Endothelial cell of umbilical vein (primary cell): ENCODE measurements at regions not wholly inside any gene's neighbourhood (a gene's known extent, or its start where the extent isn't known, plus 50 kb on each side); places are given as distances from the start of the nearest gene placed in this dataset.

Experiments used
- BruUV-seq: library from RNA; stranded (reverse); fragments of 400-500 nt; replicated peaks from 2 replicates; lab custom pipeline; 2021; lab: Mats Ljungman, UMichigan
- CTCF ChIA-PET: fragments of 300-600, 350-600 bp; sonication (Branson Sonifier 250); formaldehyde crosslinking; loops from one replicate; lab custom pipeline; 2021; ENCODE audit warnings: antibody characterized with exemption, inconsistent platforms; lab: Charles Lee
- POLR2A ChIA-PET: fragments of 300-600, 350-600 bp; sonication (Branson Sonifier 250); formaldehyde crosslinking; loops from one replicate; lab custom pipeline; 2021; ENCODE audit warnings: antibody characterized with exemption, inconsistent platforms; lab: Charles Lee
- DNase-seq: peaks from one replicate; pipeline ENCODE4 v3.0.0-alpha.2; 2011; ENCODE audit warnings: low read depth, low spot score
- FAIRE-seq: peaks from 2 replicates; lab custom pipeline; 2011; peaks lifted over from hg19 to GRCh38; lab: Jason Lieb, UNC
- H2AFZ ChIP-seq: 2 replicates; pipeline ENCODE4 v1.6.0; 2012; ENCODE audit warnings: low read depth, low read length, control low read depth, inconsistent platforms
- H3K27ac ChIP-seq: 2 replicates; pipeline ENCODE4 v1.5.1; 2011; ENCODE audit warnings: low read depth, mild to moderate bottlenecking, control low read depth, low read length, moderate library complexity; ENCODE audit not compliant: insufficient read depth
- H3K27me3 ChIP-seq, 2 experiments: 2 replicates each; pipeline versions ENCODE4 v1.6.0 to v1.6.1; 2011; ENCODE audit warnings: low read length in 2 of 2, mixed read lengths in 1 of 2; ENCODE audit not compliant: control insufficient read depth in 2 of 2, insufficient read depth in 2 of 2
- H3K36me3 ChIP-seq, 2 experiments: 2 replicates in 1 of 2; 3 replicates in 1 of 2; pipeline ENCODE4 v1.5.1; 2011; ENCODE audit warnings: low read length in 2 of 2, mild to moderate bottlenecking in 1 of 2, moderate library complexity in 1 of 2; ENCODE audit not compliant: control insufficient read depth in 2 of 2, insufficient read depth in 2 of 2; ENCODE audit errors: extremely low read depth in 1 of 2
- H3K4me1 ChIP-seq: 3 replicates; pipeline ENCODE4 v1.5.1; 2011; ENCODE audit warnings: mild to moderate bottlenecking, low read length; ENCODE audit not compliant: control insufficient read depth, insufficient read depth; ENCODE audit errors: extremely low read depth
- H3K4me2 ChIP-seq: 2 replicates; pipeline ENCODE4 v1.6.1; 2011; ENCODE audit warnings: low read length, control low read depth, mixed read lengths; ENCODE audit not compliant: insufficient read depth
- H3K4me3 ChIP-seq, 3 experiments: fragments of 200-600 bp in 1 of 3; sonication (generic), shearing (Covaris generic) in 1 of 3; replicated peaks in 1 of 3; 2 replicates each; pipeline ENCODE4 v1.5.1; 2011 to 2016; ENCODE audit warnings: control low read depth in 3 of 3, low read length in 3 of 3, mild to moderate bottlenecking in 2 of 3, inconsistent platforms in 1 of 3, low read depth in 1 of 3, moderate library complexity in 1 of 3; ENCODE audit not compliant: insufficient read depth in 1 of 3
- H3K79me2 ChIP-seq: 2 replicates; pipeline ENCODE4 v1.6.0; 2012; ENCODE audit warnings: low read length, inconsistent platforms; ENCODE audit not compliant: control insufficient read depth, insufficient read depth
- H3K9ac ChIP-seq: replicated peaks from 2 replicates; pipeline ENCODE3; 2011; ENCODE audit warnings: low read length, control low read depth; ENCODE audit not compliant: insufficient read depth; ENCODE audit errors: extremely low read depth
- H3K9me1 ChIP-seq: replicated peaks from 3 replicates; pipeline ENCODE4 v1.6.0; 2011; ENCODE audit warnings: mild to moderate bottlenecking, low read length; ENCODE audit not compliant: control insufficient read depth, insufficient read depth; ENCODE audit errors: extremely low read depth
- H3K9me3 ChIP-seq: replicated peaks from 2 replicates; pipeline ENCODE4 v1.5.1; 2012; ENCODE audit warnings: low read length, inconsistent platforms; ENCODE audit not compliant: control insufficient read depth, insufficient read depth
- H4K20me1 ChIP-seq: replicated peaks from 2 replicates; pipeline ENCODE3; 2011; ENCODE audit warnings: mild to moderate bottlenecking, low read length; ENCODE audit not compliant: control insufficient read depth, insufficient read depth; ENCODE audit errors: extremely low read depth
- EZH2 ChIP-seq: IDR thresholded peaks from 2 replicates; pipeline ENCODE4 v1.6.1; 2012; ENCODE audit warnings: borderline replicate concordance, low read depth, mild to moderate bottlenecking, moderate library complexity, low read length, inconsistent platforms; ENCODE audit not compliant: severe bottlenecking
- FOS ChIP-seq: IDR thresholded peaks from 2 replicates; pipeline ENCODE4 v1.6.1; 2011; ENCODE audit warnings: mild to moderate bottlenecking, low read length, moderate library complexity, borderline replicate concordance; ENCODE audit not compliant: insufficient read depth
- GATA2 ChIP-seq: IDR thresholded peaks from 2 replicates; pipeline ENCODE4 v1.7.0; 2011; ENCODE audit warnings: low read depth, mild to moderate bottlenecking, moderate library complexity, mixed read lengths, low read length; ENCODE audit not compliant: insufficient read length, insufficient read depth
- JUN ChIP-seq: IDR thresholded peaks from 2 replicates; pipeline ENCODE4 v1.6.1; 2011; ENCODE audit warnings: borderline replicate concordance, low read depth; ENCODE audit not compliant: insufficient read length, insufficient read depth
- MYC ChIP-seq: IDR thresholded peaks from one replicate; pipeline ENCODE4 v1.6.1; 2011; ENCODE audit warnings: mild to moderate bottlenecking, low read depth, low read length
- POLR2A ChIP-seq: IDR thresholded peaks from 2 replicates; pipeline ENCODE4 v1.6.1; 2012; ENCODE audit warnings: low read depth, mild to moderate bottlenecking, control low read depth, low read length
- POLR2AphosphoS5 ChIP-seq: IDR thresholded peaks from 2 replicates; pipeline ENCODE4 v1.6.1; 2012; ENCODE audit warnings: low read depth, mild to moderate bottlenecking, control low read depth, low read length, moderate library complexity; ENCODE audit not compliant: insufficient read depth
- dilution Hi-C: fragments of 300-500 bp; cut with MboI; formaldehyde crosslinking; loops from one replicate; pipeline ENCODE4 v1.15.0; 2019; ENCODE audit warnings: low sequenced_read_pairs; ENCODE audit not compliant: extremely low pct_ligation_motif_present
- intact Hi-C: fragments of 100-400 bp; cut with micrococcal nuclease; formaldehyde crosslinking; loops from one replicate; pipeline ENCODE4 v1.10.0; 2022
- TF ChIP-seq, protein P1 (sequence below), 2 donors: IDR thresholded peaks; 1 replicate in 1 of 2; 2 replicates in 1 of 2; pipeline ENCODE4 v1.5.1; 2011; ENCODE audit warnings: low read length in 2 of 2, mild to moderate bottlenecking in 2 of 2, moderate library complexity in 2 of 2, control low read depth in 1 of 2, inconsistent platforms in 1 of 2, low read depth in 1 of 2; ENCODE audit not compliant: insufficient read depth in 1 of 2; ENCODE audit errors: extremely low read depth in 1 of 2
- TF ChIP-seq, protein P2 (sequence below): IDR thresholded peaks from 2 replicates; pipeline ENCODE4 v1.6.1; 2011; ENCODE audit not compliant: insufficient read depth, insufficient read length

DNA sequence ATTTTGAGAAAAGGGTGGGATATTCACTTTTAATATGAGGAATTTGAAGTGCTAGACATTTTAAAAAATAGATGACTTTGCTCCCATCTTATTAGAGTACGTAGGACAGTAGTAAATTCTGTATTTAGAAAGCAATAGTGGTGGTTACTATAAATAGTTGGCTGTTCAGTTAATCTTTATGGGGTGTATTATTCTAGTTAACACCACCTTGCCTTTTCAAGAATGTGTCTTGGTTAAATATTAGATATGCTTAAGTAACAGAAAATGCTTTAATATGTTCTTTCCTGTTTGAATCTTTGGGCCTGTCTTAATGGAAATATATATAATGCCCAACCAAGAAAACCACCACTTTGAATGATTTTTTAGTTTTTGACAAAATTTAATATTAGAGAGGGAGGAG is 608.7 kb upstream of the FAM174A start:
- ChIA-PET CTCF (no interaction called here), POLR2A (no interaction called here)
- intact Hi-C loops: no loop called here

DNA sequence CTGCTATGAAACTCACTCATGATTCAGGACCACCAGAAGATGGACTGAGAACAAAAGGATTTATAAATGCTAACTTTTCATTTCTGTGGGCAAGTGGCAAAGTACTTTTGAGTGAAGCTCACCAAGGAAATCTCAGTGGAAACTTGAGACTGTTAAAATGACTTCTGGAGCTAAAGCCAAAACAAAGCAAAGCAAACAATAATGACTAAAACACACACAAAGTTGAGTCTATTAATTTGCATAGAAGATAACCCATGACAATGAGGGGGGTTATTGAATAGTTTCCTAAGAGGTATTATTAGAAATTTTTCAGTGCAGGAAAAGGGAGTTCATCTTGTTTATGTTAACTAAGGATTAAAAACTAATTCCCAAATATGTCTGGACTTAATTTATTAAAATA is 612.8 kb upstream of the FAM174A start:
- dilution Hi-C loops (no loop called here), intact Hi-C loops (no loop called here)
- FAIRE-seq (no peak), DNase-seq (no peak)
- no TSS peak for BruUV-seq
- ChIA-PET CTCF (interaction anchor here (1.1 kb wide), 1 partner anchor 36 kb away, joined by 3 read pairs; no protein-coding TSS in a partner anchor), POLR2A (no interaction called here)
- H4K20me1 ChIP-seq: no peaks in the 10 kb centered on the region
- H3K9ac ChIP-seq: no peak overlapping the region
- no peaks in the 10 kb centered on the region for H3K9me1 ChIP-seq
- no peaks in the 10 kb centered on the region for H3K36me3 ChIP-seq
- H3K9me3 ChIP-seq: no peaks in the 10 kb centered on the region
- no peaks in the 10 kb centered on the region for H3K79me2 ChIP-seq
- no peak overlapping the region for H3K4me3 ChIP-seq
- H3K4me1 ChIP-seq: no peaks in the 10 kb centered on the region
- no peak overlapping the region for H3K27ac ChIP-seq
- no peak overlapping the region for H3K4me2 ChIP-seq
- H2AFZ ChIP-seq: no peak overlapping the region
- H3K27me3 ChIP-seq: no peaks in the 10 kb centered on the region
- TF ChIP-seq, protein P1, sequence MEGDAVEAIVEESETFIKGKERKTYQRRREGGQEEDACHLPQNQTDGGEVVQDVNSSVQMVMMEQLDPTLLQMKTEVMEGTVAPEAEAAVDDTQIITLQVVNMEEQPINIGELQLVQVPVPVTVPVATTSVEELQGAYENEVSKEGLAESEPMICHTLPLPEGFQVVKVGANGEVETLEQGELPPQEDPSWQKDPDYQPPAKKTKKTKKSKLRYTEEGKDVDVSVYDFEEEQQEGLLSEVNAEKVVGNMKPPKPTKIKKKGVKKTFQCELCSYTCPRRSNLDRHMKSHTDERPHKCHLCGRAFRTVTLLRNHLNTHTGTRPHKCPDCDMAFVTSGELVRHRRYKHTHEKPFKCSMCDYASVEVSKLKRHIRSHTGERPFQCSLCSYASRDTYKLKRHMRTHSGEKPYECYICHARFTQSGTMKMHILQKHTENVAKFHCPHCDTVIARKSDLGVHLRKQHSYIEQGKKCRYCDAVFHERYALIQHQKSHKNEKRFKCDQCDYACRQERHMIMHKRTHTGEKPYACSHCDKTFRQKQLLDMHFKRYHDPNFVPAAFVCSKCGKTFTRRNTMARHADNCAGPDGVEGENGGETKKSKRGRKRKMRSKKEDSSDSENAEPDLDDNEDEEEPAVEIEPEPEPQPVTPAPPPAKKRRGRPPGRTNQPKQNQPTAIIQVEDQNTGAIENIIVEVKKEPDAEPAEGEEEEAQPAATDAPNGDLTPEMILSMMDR (IDR thresholded peaks at IDR 0.05; ENCODE audit: extremely low read depth in 1 of 2, insufficient read depth in 1 of 2, low read depth in 1 of 2, low read length in 2 of 2): no peak
- no peak for TF ChIP-seq POLR2A
- TF ChIP-seq JUN: no peak
- TF ChIP-seq MYC: no peak
- TF ChIP-seq GATA2: no peak
- TF ChIP-seq, protein P2, sequence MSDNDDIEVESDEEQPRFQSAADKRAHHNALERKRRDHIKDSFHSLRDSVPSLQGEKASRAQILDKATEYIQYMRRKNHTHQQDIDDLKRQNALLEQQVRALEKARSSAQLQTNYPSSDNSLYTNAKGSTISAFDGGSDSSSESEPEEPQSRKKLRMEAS: no peak
- no peak for TF ChIP-seq POLR2AphosphoS5
- no peak for TF ChIP-seq FOS
- no peak for TF ChIP-seq EZH2

More for the DNA sequence above, 608.7 kb upstream of the FAM174A start:
- Histone ChIP-seq H3K4me1 (no peaks in the 10 kb centered on the region), H3K9me1 (no peaks in the 10 kb centered on the region), H3K36me3 (no peaks in the 10 kb centered on the region), H3K9ac (no peak overlapping the region), H3K4me3 (no peak overlapping the region), H4K20me1 (no peaks in the 10 kb centered on the region), H3K27ac (no peak overlapping the region), H2AFZ (no peak overlapping the region), H3K27me3 (no peaks in the 10 kb centered on the region), H3K79me2 (no peaks in the 10 kb centered on the region), H3K4me2 (no peak overlapping the region), H3K9me3 (no peaks in the 10 kb centered on the region)
- dilution Hi-C loops: no loop called here
- DNase-seq (no peak), FAIRE-seq (no peak)
- TF ChIP-seq, protein P2: no peak
- no peak for TF ChIP-seq FOS
- no peak for TF ChIP-seq MYC
- no TSS peak for BruUV-seq
